ENCODE measurements at regions not wholly inside any gene's neighbourhood (a gene's known extent, or its start where the extent isn't known, plus 50 kb on each side); places are given as distances from the start of the nearest gene placed in this dataset.

DNA sequence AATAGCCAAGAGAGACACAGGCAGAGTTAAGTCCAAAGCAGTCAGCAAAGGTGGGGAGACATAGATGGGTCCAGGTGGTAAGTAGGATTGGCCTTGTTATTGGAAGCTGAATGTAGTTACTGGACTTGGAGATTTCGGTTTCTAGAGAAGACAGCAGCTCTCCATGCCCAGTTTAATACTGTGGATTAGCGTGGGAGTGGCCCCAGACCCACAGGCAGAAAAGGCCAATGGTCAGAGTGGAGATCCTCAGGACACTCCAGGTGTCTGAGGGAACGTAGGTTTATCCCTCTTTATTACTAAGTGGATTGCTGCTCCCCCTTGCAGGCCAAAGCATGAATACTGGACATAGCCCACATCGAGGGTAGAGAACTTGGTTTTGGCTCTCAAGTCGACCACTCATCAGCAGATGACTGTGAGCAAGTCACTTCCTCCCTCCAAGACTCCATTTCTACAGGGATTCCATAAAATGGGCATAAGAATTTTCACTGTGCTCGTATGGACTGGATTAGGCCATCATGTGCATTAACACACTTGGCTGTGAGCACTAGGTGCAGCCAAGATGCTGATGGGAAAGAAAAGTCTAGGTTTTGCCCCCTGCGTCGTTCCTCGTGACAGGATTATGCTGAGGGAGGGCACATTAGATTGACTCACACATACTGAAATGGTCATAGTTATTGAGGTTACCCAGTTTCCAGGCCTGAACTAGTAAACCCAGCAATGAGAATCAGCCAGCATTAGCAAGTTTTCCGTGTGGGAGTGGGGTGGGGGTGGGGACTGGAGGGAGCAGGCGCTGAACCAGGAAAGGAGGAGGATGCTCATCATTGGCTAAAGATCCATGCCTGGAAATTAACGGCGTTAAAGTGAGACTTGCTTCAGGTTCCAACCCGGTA is 225.2 kb upstream of the TPRG1 start:
- Histone ChIP-seq H3K9me3 (ENCODE audit: control insufficient read depth, insufficient read depth, low read length) (no peaks in the 10 kb centered on the region), H3K27me3 (ENCODE audit: control insufficient read depth, insufficient read depth, low read length) (no peaks in the 10 kb centered on the region), H3K27ac (ENCODE audit: low read depth, low read length) (no peak overlapping the region), H3K4me3 (ENCODE audit: low read depth, low read length) (no peak overlapping the region)
- DNase-seq (ENCODE audit: low read depth, low spot score), result no peak
- ChIA-PET CTCF (interaction anchor here (1.0 to 1.2 kb wide), 3 partner anchors 8 to 1208 kb away, joined by 3 to 4 read pairs (median 4); no protein-coding TSS in a partner anchor), POLR2A (no interaction called here)
- TF ChIP-seq, protein P1, sequence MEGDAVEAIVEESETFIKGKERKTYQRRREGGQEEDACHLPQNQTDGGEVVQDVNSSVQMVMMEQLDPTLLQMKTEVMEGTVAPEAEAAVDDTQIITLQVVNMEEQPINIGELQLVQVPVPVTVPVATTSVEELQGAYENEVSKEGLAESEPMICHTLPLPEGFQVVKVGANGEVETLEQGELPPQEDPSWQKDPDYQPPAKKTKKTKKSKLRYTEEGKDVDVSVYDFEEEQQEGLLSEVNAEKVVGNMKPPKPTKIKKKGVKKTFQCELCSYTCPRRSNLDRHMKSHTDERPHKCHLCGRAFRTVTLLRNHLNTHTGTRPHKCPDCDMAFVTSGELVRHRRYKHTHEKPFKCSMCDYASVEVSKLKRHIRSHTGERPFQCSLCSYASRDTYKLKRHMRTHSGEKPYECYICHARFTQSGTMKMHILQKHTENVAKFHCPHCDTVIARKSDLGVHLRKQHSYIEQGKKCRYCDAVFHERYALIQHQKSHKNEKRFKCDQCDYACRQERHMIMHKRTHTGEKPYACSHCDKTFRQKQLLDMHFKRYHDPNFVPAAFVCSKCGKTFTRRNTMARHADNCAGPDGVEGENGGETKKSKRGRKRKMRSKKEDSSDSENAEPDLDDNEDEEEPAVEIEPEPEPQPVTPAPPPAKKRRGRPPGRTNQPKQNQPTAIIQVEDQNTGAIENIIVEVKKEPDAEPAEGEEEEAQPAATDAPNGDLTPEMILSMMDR (IDR thresholded peaks at IDR 0.05; ENCODE audit: low read depth, low read length), result no peak

GRCh38 chr3:188947401-188948280 is 224.1 kb upstream of the TPRG1 start:
- Histone ChIP-seq H3K27ac (ENCODE audit: low read depth, low read length) (peak overlapping the region; percentile 83), H3K9me3 (ENCODE audit: control insufficient read depth, insufficient read depth, low read length) (no peaks in the 10 kb centered on the region), H3K4me3 (ENCODE audit: low read depth, low read length) (peak overlapping the region; percentile 45), H3K27me3 (ENCODE audit: control insufficient read depth, insufficient read depth, low read length) (no peaks in the 10 kb centered on the region)
- no peak for DNase-seq (ENCODE audit: low read depth, low spot score)
- ChIA-PET CTCF (interaction anchor here (1.0 to 1.2 kb wide), 2 partner anchors 1200 to 1209 kb away, joined by 3 to 4 read pairs; no protein-coding TSS in a partner anchor), POLR2A (no interaction called here)
- TF ChIP-seq, protein P1 (IDR thresholded peaks at IDR 0.05; ENCODE audit: low read depth, low read length), result peak; percentile 47

- POLR2A ChIA-PET, result no interaction called here
- peak; percentile 78 for DNase-seq (ENCODE audit: low read depth, low spot score)
- CTCF ChIA-PET, result no interaction called here
- no peaks in the 10 kb centered on the region for H3K9me3 ChIP-seq (ENCODE audit: control insufficient read depth, insufficient read depth, low read length)
- TF ChIP-seq, protein P1 (IDR thresholded peaks at IDR 0.05; ENCODE audit: low read depth, low read length), result no peak
- H3K27ac ChIP-seq (ENCODE audit: low read depth, low read length), result peak overlapping the region; percentile 83
- no peaks in the 10 kb centered on the region for H3K27me3 ChIP-seq (ENCODE audit: control insufficient read depth, insufficient read depth, low read length)
- H3K4me3 ChIP-seq (ENCODE audit: low read depth, low read length), result peak overlapping the region; percentile 45; the same call in 1 of the 2 replicates
Measured at GRCh38 chr3:188948281-188948996, 223.3 kb upstream of the TPRG1 start.

DNA sequence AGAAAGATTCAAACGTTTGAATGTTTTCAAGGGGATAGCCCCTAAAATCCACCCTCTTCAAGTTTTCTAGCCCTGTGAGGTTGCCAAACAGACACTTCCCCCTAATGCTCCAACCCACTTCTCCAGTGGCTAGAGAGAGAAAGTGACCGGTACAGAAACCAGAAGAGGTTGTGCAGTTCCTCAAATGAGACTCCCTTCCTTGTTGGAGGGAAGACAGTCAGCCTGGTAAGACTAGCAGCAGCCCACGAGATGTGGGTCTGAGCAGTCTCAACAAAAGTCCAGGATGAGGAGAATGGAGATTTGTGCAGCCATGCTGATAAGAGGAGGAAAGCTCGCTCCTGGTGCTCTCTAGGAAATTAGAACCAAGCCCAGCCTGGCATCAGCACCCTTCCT is 222.8 kb upstream of the TPRG1 start:
- H3K4me3 ChIP-seq (ENCODE audit: low read depth, low read length), result no peak overlapping the region
- CTCF ChIA-PET, result interaction anchor here (0.7 kb wide), 1 partner anchor 1208 kb away, joined by 3 read pairs; no protein-coding TSS in a partner anchor
- H3K27me3 ChIP-seq (ENCODE audit: control insufficient read depth, insufficient read depth, low read length), result no peaks in the 10 kb centered on the region
- TF ChIP-seq, protein P1 (IDR thresholded peaks at IDR 0.05; ENCODE audit: low read depth, low read length), result no peak
- POLR2A ChIA-PET, result no interaction called here
- no peaks in the 10 kb centered on the region for H3K9me3 ChIP-seq (ENCODE audit: control insufficient read depth, insufficient read depth, low read length)
- no peak for DNase-seq (ENCODE audit: low read depth, low spot score)
- H3K27ac ChIP-seq (ENCODE audit: low read depth, low read length), result peak overlapping the region; percentile 57
